ENCODE measurements at regions not wholly inside any gene's neighbourhood (a gene's known extent, or its start where the extent isn't known, plus 50 kb on each side); places are given as distances from the start of the nearest gene placed in this dataset.

DNA sequence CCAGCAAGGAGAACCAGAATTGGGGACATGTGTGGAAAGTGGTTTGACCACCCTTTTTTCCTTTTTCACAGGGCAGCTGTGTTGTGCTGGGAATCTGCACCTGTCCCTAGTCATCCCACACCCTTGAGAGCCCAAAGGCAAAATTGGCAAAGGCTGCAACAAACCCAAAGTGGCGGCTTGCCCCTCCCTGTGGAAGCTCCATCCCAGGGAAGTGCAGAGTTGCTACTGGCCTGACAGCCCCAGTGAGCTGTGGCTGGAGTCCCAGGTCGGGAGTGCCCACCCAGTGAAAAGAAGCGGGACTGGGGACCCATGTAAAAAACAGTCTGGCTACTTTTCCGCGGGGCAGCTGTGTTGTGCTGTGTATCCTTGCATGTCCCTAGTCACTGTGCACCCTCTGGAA is 109.1 kb upstream of the GRM3 start:
- TF ChIP-seq, protein P1, sequence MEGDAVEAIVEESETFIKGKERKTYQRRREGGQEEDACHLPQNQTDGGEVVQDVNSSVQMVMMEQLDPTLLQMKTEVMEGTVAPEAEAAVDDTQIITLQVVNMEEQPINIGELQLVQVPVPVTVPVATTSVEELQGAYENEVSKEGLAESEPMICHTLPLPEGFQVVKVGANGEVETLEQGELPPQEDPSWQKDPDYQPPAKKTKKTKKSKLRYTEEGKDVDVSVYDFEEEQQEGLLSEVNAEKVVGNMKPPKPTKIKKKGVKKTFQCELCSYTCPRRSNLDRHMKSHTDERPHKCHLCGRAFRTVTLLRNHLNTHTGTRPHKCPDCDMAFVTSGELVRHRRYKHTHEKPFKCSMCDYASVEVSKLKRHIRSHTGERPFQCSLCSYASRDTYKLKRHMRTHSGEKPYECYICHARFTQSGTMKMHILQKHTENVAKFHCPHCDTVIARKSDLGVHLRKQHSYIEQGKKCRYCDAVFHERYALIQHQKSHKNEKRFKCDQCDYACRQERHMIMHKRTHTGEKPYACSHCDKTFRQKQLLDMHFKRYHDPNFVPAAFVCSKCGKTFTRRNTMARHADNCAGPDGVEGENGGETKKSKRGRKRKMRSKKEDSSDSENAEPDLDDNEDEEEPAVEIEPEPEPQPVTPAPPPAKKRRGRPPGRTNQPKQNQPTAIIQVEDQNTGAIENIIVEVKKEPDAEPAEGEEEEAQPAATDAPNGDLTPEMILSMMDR (IDR thresholded peaks at IDR 0.05), result no peak
- TF ChIP-seq POLR2AphosphoS5 (IDR thresholded peaks at IDR 0.05) (no peak), POLR2A (IDR thresholded peaks at IDR 0.05) (no peak)
